Endothelial cell (in vitro differentiated cells): ENCODE measurements at regions not wholly inside any gene's neighbourhood (a gene's known extent, or its start where the extent isn't known, plus 50 kb on each side); places are given as distances from the start of the nearest gene placed in this dataset.

Experiments
- DNase-seq: peaks from one replicate; pipeline ENCODE4 v3.0.0; 2021; ENCODE audit warnings: low spot score
- H3K27ac Mint-ChIP-seq: one replicate; pipeline ENCODE4 v1.8.0; 2021; ENCODE audit warnings: mixed read lengths, inconsistent platforms; ENCODE audit not compliant: unreplicated experiment
- H3K27me3 Mint-ChIP-seq: one replicate; pipeline ENCODE4 v1.8.0; 2021; ENCODE audit warnings: mild to moderate bottlenecking, moderate library complexity, mixed read lengths, inconsistent platforms; ENCODE audit not compliant: unreplicated experiment
- H3K36me3 Mint-ChIP-seq: one replicate; pipeline ENCODE4 v1.8.0; 2021; ENCODE audit warnings: mild to moderate bottlenecking, low read depth, mixed read lengths, inconsistent platforms; ENCODE audit not compliant: unreplicated experiment
- H3K4me1 Mint-ChIP-seq: one replicate; pipeline ENCODE4 v1.8.0; 2021; ENCODE audit warnings: mild to moderate bottlenecking, mixed read lengths, inconsistent platforms; ENCODE audit not compliant: unreplicated experiment
- H3K4me3 Mint-ChIP-seq: one replicate; pipeline ENCODE4 v1.8.0; 2021; ENCODE audit warnings: mild to moderate bottlenecking, mixed read lengths, inconsistent platforms; ENCODE audit not compliant: unreplicated experiment
- H3K9me3 Mint-ChIP-seq: one replicate; pipeline ENCODE4 v1.8.0; 2021; ENCODE audit warnings: mixed read lengths, inconsistent platforms; ENCODE audit not compliant: unreplicated experiment
- CTCF ChIP-seq: fragments of 200-600 bp; sonication (generic); IDR thresholded peaks from one replicate; pipeline ENCODE4 v1.5.0; 2021; ENCODE audit warnings: antibody characterized with exemption; ENCODE audit not compliant: unreplicated experiment

- no peak overlapping the region for H3K27ac Mint-ChIP-seq
- no peaks in the 10 kb centered on the region for H3K36me3 Mint-ChIP-seq
- H3K27me3 Mint-ChIP-seq, result no peaks in the 10 kb centered on the region
- H3K4me1 Mint-ChIP-seq, result peaks cover 5% of the 10 kb centered on the region
- no peak overlapping the region for H3K4me3 Mint-ChIP-seq
- no peak for TF ChIP-seq CTCF
- no peak for DNase-seq
- no peaks in the 10 kb centered on the region for H3K9me3 Mint-ChIP-seq
Observed at GRCh38 chr17:77071925-77072490, 68.8 kb upstream of the SEC14L1 start.

GRCh38 chr17:77072670-77073069, 68.1 kb upstream of the SEC14L1 start:
- peaks cover 5% of the 10 kb centered on the region for H3K4me1 Mint-ChIP-seq
- no peaks in the 10 kb centered on the region for H3K9me3 Mint-ChIP-seq
- no peak for DNase-seq
- H3K36me3 Mint-ChIP-seq, result no peaks in the 10 kb centered on the region
- no peak overlapping the region for H3K4me3 Mint-ChIP-seq
- no peak overlapping the region for H3K27ac Mint-ChIP-seq
- H3K27me3 Mint-ChIP-seq, result no peaks in the 10 kb centered on the region
- no peak for TF ChIP-seq CTCF

GRCh38 chr17:77074681-77075080, 66.1 kb upstream of the SEC14L1 start:
- H3K27ac Mint-ChIP-seq, result no peak overlapping the region
- H3K4me1 Mint-ChIP-seq, result peaks cover 5% of the 10 kb centered on the region
- TF ChIP-seq CTCF, result no peak
- no peaks in the 10 kb centered on the region for H3K27me3 Mint-ChIP-seq
- no peaks in the 10 kb centered on the region for H3K36me3 Mint-ChIP-seq
- H3K9me3 Mint-ChIP-seq, result no peaks in the 10 kb centered on the region
- H3K4me3 Mint-ChIP-seq, result no peak overlapping the region
- no peak for DNase-seq

GRCh38 chr17:77076124-77076830, 64.5 kb upstream of the SEC14L1 start:
- no peak for DNase-seq
- H3K27me3 Mint-ChIP-seq, result peaks cover 3% of the 10 kb centered on the region
- no peak overlapping the region for H3K27ac Mint-ChIP-seq
- no peak overlapping the region for H3K4me3 Mint-ChIP-seq
- H3K4me1 Mint-ChIP-seq, result peaks cover 8% of the 10 kb centered on the region
- H3K36me3 Mint-ChIP-seq, result no peaks in the 10 kb centered on the region
- H3K9me3 Mint-ChIP-seq, result no peaks in the 10 kb centered on the region
- TF ChIP-seq CTCF, result no peak

- no peak for DNase-seq
- Mint-ChIP-seq H3K27ac (no peak overlapping the region), H3K4me1 (peaks cover 15% of the 10 kb centered on the region), H3K36me3 (no peaks in the 10 kb centered on the region), H3K4me3 (no peak overlapping the region), H3K9me3 (no peaks in the 10 kb centered on the region), H3K27me3 (peaks cover 3% of the 10 kb centered on the region)
- no peak for TF ChIP-seq CTCF
Observed at GRCh38 chr17:77083531-77083930, 57.2 kb upstream of the SEC14L1 start.
